IMR-90 (cell line): ENCODE measurements at regions not wholly inside any gene's neighbourhood (a gene's known extent, or its start where the extent isn't known, plus 50 kb on each side); places are given as distances from the start of the nearest gene placed in this dataset.
A peak's percentile ranks its signal among the peaks of the same experiment; 100 is the strongest.

ENCODE experiments used
- ATAC-seq: fragments of 200-7000 bp; cut with Tn5 transposase; 2 replicates; pipeline ENCODE4 v1.9.1; 2020; ENCODE audit warnings: low read depth, mild to moderate bottlenecking, moderate library complexity
- BruUV-seq: library from RNA; stranded (reverse); fragments of 400-500 nt; replicated peaks from 2 replicates; lab custom pipeline; 2021; lab: Mats Ljungman, UMichigan
- CTCF ChIA-PET: fragments of 300-600 bp; formaldehyde crosslinking; extraction: SDS; loops from one replicate; lab custom pipeline; 2021; ENCODE audit warnings: antibody characterized with exemption; lab: Yijun Ruan, JAX
- POLR2A ChIA-PET: fragments of 300-600 bp; sonication (Branson Sonifier 250); formaldehyde crosslinking; loops from one replicate; lab custom pipeline; 2022; ENCODE audit warnings: antibody characterized with exemption; ENCODE audit not compliant: unreplicated experiment; lab: Charles Lee
- DNase-seq: peaks from one replicate; pipeline ENCODE4 v3.0.0; 2013
- H2AFZ ChIP-seq: replicated peaks from 2 replicates; pipeline ENCODE3; 2013; ENCODE audit warnings: low read length, mild to moderate bottlenecking; ENCODE audit not compliant: poor library complexity
- H2AK5ac ChIP-seq: 2 replicates; pipeline ENCODE4 v1.6.1; 2013; ENCODE audit warnings: low read depth, low read length, inconsistent platforms
- H2AK9ac ChIP-seq: replicated peaks from 2 replicates; pipeline ENCODE3; 2013; ENCODE audit warnings: mild to moderate bottlenecking, low read depth, low read length, moderate library complexity; ENCODE audit not compliant: poor library complexity
- H2BK120ac ChIP-seq: 2 replicates; pipeline ENCODE4 v1.6.1; 2013; ENCODE audit warnings: low read depth, low read length, inconsistent platforms
- H2BK15ac ChIP-seq: 3 replicates; pipeline ENCODE4 v1.6.1; 2013; ENCODE audit warnings: low read depth, low read length, inconsistent platforms
- H2BK20ac ChIP-seq: 2 replicates; pipeline ENCODE4 v1.6.1; 2013; ENCODE audit warnings: low read depth, mild to moderate bottlenecking, inconsistent platforms, low read length, moderate library complexity
- H2BK5ac ChIP-seq: 2 replicates; pipeline ENCODE4 v1.6.1; 2013; ENCODE audit warnings: mild to moderate bottlenecking, low read depth, low read length, inconsistent platforms; ENCODE audit not compliant: poor library complexity, severe bottlenecking
- H3K14ac ChIP-seq: replicated peaks from 2 replicates; pipeline ENCODE4 v1.6.1; 2013; ENCODE audit warnings: low read depth, low read length, inconsistent platforms
- H3K18ac ChIP-seq: 2 replicates; pipeline ENCODE4 v1.6.1; 2013; ENCODE audit warnings: low read depth, low read length, control low read depth
- H3K23ac ChIP-seq: 2 replicates; pipeline ENCODE4 v1.6.1; 2013; ENCODE audit warnings: low read depth, low read length, inconsistent platforms
- H3K27ac ChIP-seq: 2 replicates; pipeline ENCODE4 v1.5.1; 2013; ENCODE audit warnings: mild to moderate bottlenecking, control low read depth, low read length; ENCODE audit not compliant: insufficient read depth
- H3K27me3 ChIP-seq: 2 replicates; pipeline ENCODE4 v1.6.1; 2013; ENCODE audit warnings: low read length; ENCODE audit not compliant: control insufficient read depth, insufficient read depth
- H3K36me3 ChIP-seq: 2 replicates; pipeline ENCODE4 v1.6.1; 2013; ENCODE audit warnings: low read length, mixed read lengths; ENCODE audit not compliant: control insufficient read depth, insufficient read depth
- H3K4ac ChIP-seq: 2 replicates; pipeline ENCODE4 v1.6.1; 2013; ENCODE audit warnings: low read depth, low read length, inconsistent platforms
- H3K4me1 ChIP-seq: 2 replicates; pipeline ENCODE4 v1.6.1; 2013; ENCODE audit warnings: low read length, mixed read lengths; ENCODE audit not compliant: control insufficient read depth, insufficient read depth
- H3K4me2 ChIP-seq: 2 replicates; pipeline ENCODE4 v1.6.1; 2013; ENCODE audit warnings: low read depth, mild to moderate bottlenecking, control low read depth, low read length, moderate library complexity
- H3K4me3 ChIP-seq: 2 replicates; pipeline ENCODE4 v1.5.1; 2013; ENCODE audit warnings: low read depth, mild to moderate bottlenecking, control low read depth, low read length, moderate library complexity; ENCODE audit not compliant: insufficient read depth
- H3K56ac ChIP-seq: 2 replicates; pipeline ENCODE4 v1.6.1; 2013; ENCODE audit warnings: low read length, inconsistent platforms; ENCODE audit not compliant: insufficient read depth; ENCODE audit errors: extremely low read depth
- H3K79me1 ChIP-seq, 2 experiments: 2 replicates each; pipeline ENCODE4 v1.6.1; 2013; ENCODE audit warnings: low read length in 2 of 2, inconsistent platforms in 1 of 2, low read depth in 1 of 2
- H3K9ac ChIP-seq: 2 replicates; pipeline ENCODE4 v1.6.1; 2013; ENCODE audit warnings: low read depth, low read length, control low read depth
- H3K9me1 ChIP-seq: 2 replicates; pipeline ENCODE4 v1.6.1; 2013; ENCODE audit warnings: low read length, inconsistent platforms; ENCODE audit not compliant: insufficient read depth
- H3K9me3 ChIP-seq: 2 replicates; pipeline ENCODE4 v1.6.1; 2013; ENCODE audit warnings: low read length; ENCODE audit not compliant: control insufficient read depth, insufficient read depth
- H4K20me1 ChIP-seq: 2 replicates; pipeline ENCODE4 v1.6.1; 2013; ENCODE audit warnings: low read length, inconsistent platforms; ENCODE audit not compliant: insufficient read depth
- H4K5ac ChIP-seq: 2 replicates; pipeline ENCODE4 v1.6.1; 2013; ENCODE audit warnings: mild to moderate bottlenecking, low read depth, low read length, control low read depth
- H4K8ac ChIP-seq, 2 experiments: 2 replicates each; pipeline ENCODE4 v1.6.1; 2013; ENCODE audit warnings: low read depth in 2 of 2, low read length in 2 of 2, control low read depth in 1 of 2, inconsistent platforms in 1 of 2
- H4K91ac ChIP-seq: 2 replicates; pipeline ENCODE4 v1.6.1; 2013; ENCODE audit warnings: low read depth, low read length, inconsistent platforms; ENCODE audit not compliant: insufficient read depth
- BHLHE40 ChIP-seq: fragments of 150-350 bp; IDR thresholded peaks from 2 replicates; pipeline ENCODE4 v1.6.1; 2016; ENCODE audit warnings: mild to moderate bottlenecking, low read depth, low read length
- CEBPB ChIP-seq: IDR thresholded peaks from 2 replicates; pipeline ENCODE4 v1.6.1; 2012; ENCODE audit warnings: low read depth, low read length, improper control_type of control experiment
- CHD1 ChIP-seq: IDR thresholded peaks from 2 replicates; pipeline ENCODE4 v1.6.1; 2012; ENCODE audit warnings: low read depth, low read length, improper control_type of control experiment
- CTCF ChIP-seq: conservative IDR thresholded peaks from 2 replicates; pipeline ENCODE4 v1.5.1; 2012; ENCODE audit warnings: mild to moderate bottlenecking, low read depth, low read length, improper control_type of control experiment
- FOS ChIP-seq: fragments of 150-350 bp; IDR thresholded peaks from 2 replicates; pipeline ENCODE4 v1.6.1; 2016; ENCODE audit warnings: low read depth, low read length
- MAFK ChIP-seq: IDR thresholded peaks from 2 replicates; pipeline ENCODE4 v1.6.1; 2012; ENCODE audit warnings: low read depth, low read length, improper control_type of control experiment
- MAZ ChIP-seq: IDR thresholded peaks from 2 replicates; pipeline ENCODE4 v1.6.1; 2012; ENCODE audit warnings: low read depth, mild to moderate bottlenecking, low read length, improper control_type of control experiment, moderate library complexity, borderline replicate concordance
- MXI1 ChIP-seq: IDR thresholded peaks from 2 replicates; pipeline ENCODE4 v1.6.1; 2012; ENCODE audit warnings: low read depth, mild to moderate bottlenecking, low read length, moderate library complexity, borderline replicate concordance
- NFE2L2 ChIP-seq: fragments of 150-350 bp; IDR thresholded peaks from 2 replicates; pipeline ENCODE4 v1.6.1; 2016; ENCODE audit warnings: low read depth, mild to moderate bottlenecking, low read length
- POLR2A ChIP-seq: IDR thresholded peaks from 2 replicates; pipeline ENCODE4 v1.6.1; 2012; ENCODE audit warnings: mild to moderate bottlenecking, low read depth, low read length
- RAD21 ChIP-seq: IDR thresholded peaks from 2 replicates; pipeline ENCODE4 v1.6.1; 2012; ENCODE audit warnings: low read length, improper control_type of control experiment
- RCOR1 ChIP-seq: IDR thresholded peaks from 2 replicates; pipeline ENCODE4 v1.6.1; 2012; ENCODE audit warnings: mild to moderate bottlenecking, low read length, improper control_type of control experiment; ENCODE audit not compliant: insufficient replicate concordance
- RFX5 ChIP-seq: IDR thresholded peaks from 2 replicates; pipeline ENCODE4 v1.8.0; 2012; ENCODE audit warnings: low read depth, mild to moderate bottlenecking, low read length, moderate library complexity
- SMC3 ChIP-seq: fragments of 150-350 bp; IDR thresholded peaks from 2 replicates; pipeline ENCODE4 v1.6.1; 2016; ENCODE audit warnings: low read depth, mild to moderate bottlenecking, antibody characterized with exemption, low read length, moderate library complexity
- WGBS, 2 experiments: methylation state at CpG; one replicate each; pipeline versions ENCODE4 v1.1.5 to v1.1.7; 2013; ENCODE audit warnings: missing lambda C conversion rate in 2 of 2; ENCODE audit not compliant: insufficient read length in 1 of 2; ENCODE audit errors: extremely low coverage in 2 of 2; 5-methylcytosine and 5-hydroxymethylcytosine counted together
- dilution Hi-C: fragments of 300-500 bp; cut with HindIII; formaldehyde crosslinking; loops from one replicate; pipeline ENCODE4 v1.14.3; 2018; ENCODE audit warnings: low sequenced_read_pairs; ENCODE audit not compliant: unreplicated experiment
- in situ Hi-C: fragments of 300-500 bp; cut with MboI; formaldehyde crosslinking; loops from 3 replicates; pipeline ENCODE4 v1.14.3; 2019; ENCODE audit warnings: low sequenced_read_pairs, inconsistent platforms, mixed read lengths
- intact Hi-C: fragments of 100-400 bp; cut with micrococcal nuclease; formaldehyde crosslinking; loops from 2 replicates; pipeline ENCODE4 v1.10.0; 2022
- TF ChIP-seq, protein P1 (sequence below): fragments of 150-350 bp; IDR thresholded peaks from 2 replicates; pipeline ENCODE4 v1.6.1; 2016; ENCODE audit warnings: low read depth, mild to moderate bottlenecking, low read length, moderate library complexity, borderline replicate concordance
- TF ChIP-seq, protein P2 (sequence below): fragments of 150-350 bp; IDR thresholded peaks from 2 replicates; pipeline ENCODE4 v1.6.1; 2017; ENCODE audit warnings: mild to moderate bottlenecking, antibody characterized with exemption, low read length, low read depth

DNA sequence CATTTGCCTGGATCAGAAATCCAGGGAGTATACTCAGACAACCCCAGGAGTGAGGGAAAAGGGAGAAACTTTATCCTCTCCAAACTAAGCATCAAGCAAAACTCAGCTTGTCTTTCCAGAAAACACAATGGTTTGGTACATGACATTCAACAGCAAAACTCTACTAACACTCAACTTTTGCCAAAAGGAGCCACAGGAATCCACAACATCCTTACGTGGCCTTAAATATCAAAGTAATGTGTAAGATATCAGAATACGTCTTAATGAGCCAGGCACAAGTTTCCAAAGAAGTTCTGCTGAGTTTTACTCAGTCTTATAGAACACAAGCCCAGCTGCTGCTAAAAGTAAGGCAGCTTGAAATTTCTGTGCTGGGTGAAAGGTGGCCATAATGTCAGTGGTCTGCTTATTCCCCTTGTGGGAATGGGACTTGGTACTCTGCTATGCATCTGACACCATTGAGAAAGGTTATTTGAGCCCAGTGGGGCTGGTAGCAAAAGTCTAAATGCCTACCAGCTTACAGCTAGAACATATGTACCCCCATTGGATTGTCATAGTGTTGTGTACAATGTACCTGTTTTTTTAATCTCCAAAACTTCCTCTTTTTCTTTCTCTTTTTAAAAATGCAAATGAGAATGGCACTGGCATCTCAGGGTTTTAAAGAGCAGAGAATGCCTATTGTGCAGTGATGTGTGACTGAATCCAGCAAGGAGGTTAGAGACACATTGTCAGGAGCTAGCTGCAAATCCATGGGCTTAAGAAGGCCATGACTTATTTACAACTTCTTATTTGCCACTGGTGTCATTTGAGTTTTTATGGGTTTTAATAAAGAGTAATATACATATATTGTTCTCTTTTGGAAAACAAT lies 62.0 kb upstream of the ST6GALNAC3 start:
- H3K56ac ChIP-seq, result no peak overlapping the region
- no CpG with 5 or more reads among the region's 2 CpGs for WGBS, 2 experiments
- no peaks in the 10 kb centered on the region for H3K36me3 ChIP-seq
- no peaks in the 10 kb centered on the region for H3K79me1 ChIP-seq
- no peak overlapping the region for H3K23ac ChIP-seq
- no TSS peak for BruUV-seq
- H2AFZ ChIP-seq, result no peak overlapping the region
- dilution Hi-C loops (no loop called here), intact Hi-C loops (no loop called here), in situ Hi-C loops (no loop called here)
- no peak overlapping the region for H2AK9ac ChIP-seq
- POLR2A ChIA-PET, result no interaction called here
- H3K14ac ChIP-seq, result no peak overlapping the region
- no peaks in the 10 kb centered on the region for H3K9me3 ChIP-seq
- no peak overlapping the region for H3K27ac ChIP-seq
- H3K18ac ChIP-seq, result no peak overlapping the region
- H3K4me2 ChIP-seq, result no peak overlapping the region
- H3K4ac ChIP-seq, result no peak overlapping the region
- H4K20me1 ChIP-seq, result no peaks in the 10 kb centered on the region
- H3K4me3 ChIP-seq, result no peak overlapping the region
- H2AK5ac ChIP-seq, result no peak overlapping the region
- DNase-seq (peak; percentile 2), ATAC-seq (no peak)
- H3K9ac ChIP-seq, result no peak overlapping the region
- CTCF ChIA-PET, result no interaction called here
- no peak overlapping the region for H4K91ac ChIP-seq
- no peak overlapping the region for H2BK5ac ChIP-seq
- no peaks in the 10 kb centered on the region for H3K4me1 ChIP-seq
- H4K5ac ChIP-seq, result no peak overlapping the region
- H2BK120ac ChIP-seq, result no peak overlapping the region
- H2BK20ac ChIP-seq, result no peak overlapping the region
- no peak overlapping the region for H4K8ac ChIP-seq
- H2BK15ac ChIP-seq, result no peak overlapping the region
- TF ChIP-seq, protein P1, sequence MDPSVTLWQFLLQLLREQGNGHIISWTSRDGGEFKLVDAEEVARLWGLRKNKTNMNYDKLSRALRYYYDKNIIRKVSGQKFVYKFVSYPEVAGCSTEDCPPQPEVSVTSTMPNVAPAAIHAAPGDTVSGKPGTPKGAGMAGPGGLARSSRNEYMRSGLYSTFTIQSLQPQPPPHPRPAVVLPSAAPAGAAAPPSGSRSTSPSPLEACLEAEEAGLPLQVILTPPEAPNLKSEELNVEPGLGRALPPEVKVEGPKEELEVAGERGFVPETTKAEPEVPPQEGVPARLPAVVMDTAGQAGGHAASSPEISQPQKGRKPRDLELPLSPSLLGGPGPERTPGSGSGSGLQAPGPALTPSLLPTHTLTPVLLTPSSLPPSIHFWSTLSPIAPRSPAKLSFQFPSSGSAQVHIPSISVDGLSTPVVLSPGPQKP, result no peak
- TF ChIP-seq MAFK (no peak), CTCF (no peak), CEBPB (no peak), RAD21 (no peak), CHD1 (no peak), MAZ (no peak), NFE2L2 (no peak), POLR2A (no peak), MXI1 (no peak), FOS (no peak), RCOR1 (no peak), RFX5 (no peak), SMC3 (no peak), BHLHE40 (no peak)
- TF ChIP-seq, protein P2, sequence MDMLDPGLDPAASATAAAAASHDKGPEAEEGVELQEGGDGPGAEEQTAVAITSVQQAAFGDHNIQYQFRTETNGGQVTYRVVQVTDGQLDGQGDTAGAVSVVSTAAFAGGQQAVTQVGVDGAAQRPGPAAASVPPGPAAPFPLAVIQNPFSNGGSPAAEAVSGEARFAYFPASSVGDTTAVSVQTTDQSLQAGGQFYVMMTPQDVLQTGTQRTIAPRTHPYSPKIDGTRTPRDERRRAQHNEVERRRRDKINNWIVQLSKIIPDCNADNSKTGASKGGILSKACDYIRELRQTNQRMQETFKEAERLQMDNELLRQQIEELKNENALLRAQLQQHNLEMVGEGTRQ, result no peak
- H3K9me1 ChIP-seq, result no peaks in the 10 kb centered on the region; the same call in 1 of the 2 replicates
- no peaks in the 10 kb centered on the region for H3K27me3 ChIP-seq
